Sigmoid colon (tissue), 6 donors: ENCODE measurements at regions not wholly inside any gene's neighbourhood (a gene's known extent, or its start where the extent isn't known, plus 50 kb on each side); places are given as distances from the start of the nearest gene placed in this dataset.

ENCODE experiments used
- DNase-seq: peaks from one replicate; pipeline ENCODE4 v3.0.0-alpha.2; 2019
- H3K27ac ChIP-seq, 4 donors: fragments of 200-600 bp; sonication (generic); one replicate each; pipeline ENCODE4 v1.5.1; 2016 to 2019; ENCODE audit warnings: mild to moderate bottlenecking in 1 of 4
- H3K27me3 ChIP-seq, 3 donors: fragments of 200-600 bp; sonication (generic); one replicate each; pipeline ENCODE4 v1.5.1; 2019; ENCODE audit warnings: mild to moderate bottlenecking in 1 of 3
- H3K36me3 ChIP-seq, 4 donors: fragments of 200-600 bp; sonication (generic); one replicate each; pipeline ENCODE4 v1.5.1; 2016 to 2019
- H3K4me1 ChIP-seq, 4 donors: fragments of 200-600 bp; sonication (generic); one replicate each; pipeline ENCODE4 v1.5.1; 2017 to 2019
- H3K4me3 ChIP-seq, 4 donors: fragments of 200-600 bp; sonication (generic); one replicate each; pipeline ENCODE4 v1.5.1; 2017 to 2019; ENCODE audit warnings: mild to moderate bottlenecking in 2 of 4, moderate library complexity in 1 of 4
- H3K9me3 ChIP-seq, 4 donors: fragments of 200-600 bp in 3 of 4; sonication (generic) in 3 of 4; one replicate each; pipeline versions ENCODE4 v1.5.1 to v1.6.1; 2013 to 2019
- EP300 ChIP-seq, 4 donors: sonication (generic); formaldehyde crosslinking; IDR thresholded peaks; one replicate each; pipeline ENCODE4 v1.6.1; 2017; ENCODE audit warnings: antibody characterized with exemption in 4 of 4
- POLR2A ChIP-seq, 2 donors: fragments of 450-650 bp; IDR thresholded peaks; one replicate each; pipeline ENCODE4 v1.6.1; 2016; ENCODE audit warnings: antibody characterized with exemption in 2 of 2, mild to moderate bottlenecking in 2 of 2, moderate library complexity in 2 of 2
- POLR2AphosphoS5 ChIP-seq, 4 donors: sonication (generic); formaldehyde crosslinking; IDR thresholded peaks; one replicate each; pipeline ENCODE4 v1.6.1; 2017; ENCODE audit warnings: antibody characterized with exemption in 4 of 4
- WGBS, 2 donors: extraction: QIAGEN DNeasy Blood & Tissue Kit; methylation state at CpG; one replicate each; pipeline ENCODE4 v1.1.7; 2013; 5-methylcytosine and 5-hydroxymethylcytosine counted together
- intact Hi-C: fragments of 100-400 bp; cut with DNase I; formaldehyde crosslinking; loops from one replicate; pipeline ENCODE4 v1.15.1; 2023
- TF ChIP-seq, protein P1 (sequence below), 4 experiments: fragments of 450-650 bp in 3 of 4; fragments of 200-600 bp in 1 of 4; IDR thresholded peaks; one replicate each; pipeline ENCODE4 v1.5.1; 2016 to 2019; ENCODE audit warnings: antibody characterized with exemption in 4 of 4, mild to moderate bottlenecking in 3 of 4, moderate library complexity in 2 of 4
- donor health status: healthy with polysubstance abuse.
- donor health status: healthy.

- TF ChIP-seq POLR2AphosphoS5 (IDR thresholded peaks at IDR 0.05) (no peak), EP300 (IDR thresholded peaks at IDR 0.05) (no peak), POLR2A (IDR thresholded peaks at IDR 0.05) (no peak)
- TF ChIP-seq, protein P1, sequence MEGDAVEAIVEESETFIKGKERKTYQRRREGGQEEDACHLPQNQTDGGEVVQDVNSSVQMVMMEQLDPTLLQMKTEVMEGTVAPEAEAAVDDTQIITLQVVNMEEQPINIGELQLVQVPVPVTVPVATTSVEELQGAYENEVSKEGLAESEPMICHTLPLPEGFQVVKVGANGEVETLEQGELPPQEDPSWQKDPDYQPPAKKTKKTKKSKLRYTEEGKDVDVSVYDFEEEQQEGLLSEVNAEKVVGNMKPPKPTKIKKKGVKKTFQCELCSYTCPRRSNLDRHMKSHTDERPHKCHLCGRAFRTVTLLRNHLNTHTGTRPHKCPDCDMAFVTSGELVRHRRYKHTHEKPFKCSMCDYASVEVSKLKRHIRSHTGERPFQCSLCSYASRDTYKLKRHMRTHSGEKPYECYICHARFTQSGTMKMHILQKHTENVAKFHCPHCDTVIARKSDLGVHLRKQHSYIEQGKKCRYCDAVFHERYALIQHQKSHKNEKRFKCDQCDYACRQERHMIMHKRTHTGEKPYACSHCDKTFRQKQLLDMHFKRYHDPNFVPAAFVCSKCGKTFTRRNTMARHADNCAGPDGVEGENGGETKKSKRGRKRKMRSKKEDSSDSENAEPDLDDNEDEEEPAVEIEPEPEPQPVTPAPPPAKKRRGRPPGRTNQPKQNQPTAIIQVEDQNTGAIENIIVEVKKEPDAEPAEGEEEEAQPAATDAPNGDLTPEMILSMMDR (IDR thresholded peaks at IDR 0.05) = no peak
- no peaks in the 10 kb centered on the region for H3K36me3 ChIP-seq
- no peak for DNase-seq
- no peaks in the 10 kb centered on the region for H3K9me3 ChIP-seq
- 84 to 92% methylated on average over 5 of the region's 5 CpGs for WGBS, 2 donors
- intact Hi-C loops = no loop called here
- no peaks in the 10 kb centered on the region for H3K27me3 ChIP-seq
- no peak overlapping the region for H3K4me3 ChIP-seq
- H3K27ac ChIP-seq = no peak overlapping the region
- H3K4me1 ChIP-seq = peaks cover 0 to 10% (median 0%) of the 10 kb centered on the region in 4 donors
Measured at GRCh38 chr9:95736370-95736769, 139.1 kb upstream of the ERCC6L2 start.

DNA sequence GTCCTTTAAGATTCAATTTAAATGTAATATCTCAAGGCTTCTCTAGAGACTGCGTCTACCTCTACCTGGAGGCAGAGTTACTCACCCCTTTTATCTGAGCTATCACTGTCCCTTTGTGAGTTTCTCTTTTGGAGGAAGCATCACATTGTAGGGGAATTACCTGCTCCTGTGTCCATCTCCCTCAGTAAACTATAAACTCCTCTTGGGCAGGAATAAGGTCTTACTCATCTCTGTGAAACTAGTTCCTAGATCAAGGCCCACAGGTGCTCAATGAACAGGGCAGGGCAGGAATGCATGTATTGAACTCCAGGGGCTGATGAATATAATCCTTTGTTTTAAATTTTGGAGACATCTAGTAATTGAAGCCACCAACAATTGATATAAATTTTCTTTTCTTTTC lies 139.8 kb upstream of the ERCC6L2 start:
- DNase-seq = no peak
- 86 to 90% methylated on average over 1 of the region's 1 CpG for WGBS, 2 donors
- no peaks in the 10 kb centered on the region for H3K36me3 ChIP-seq
- H3K4me1 ChIP-seq = peaks cover 0 to 10% (median 0%) of the 10 kb centered on the region in 4 donors
- no peak overlapping the region for H3K27ac ChIP-seq
- H3K9me3 ChIP-seq = no peaks in the 10 kb centered on the region
- no peak for TF ChIP-seq POLR2AphosphoS5 (IDR thresholded peaks at IDR 0.05)
- TF ChIP-seq, protein P1 (IDR thresholded peaks at IDR 0.05) = no peak
- TF ChIP-seq EP300 (IDR thresholded peaks at IDR 0.05) = no peak
- TF ChIP-seq POLR2A (IDR thresholded peaks at IDR 0.05) = no peak
- no peaks in the 10 kb centered on the region for H3K27me3 ChIP-seq
- no peak overlapping the region for H3K4me3 ChIP-seq
- intact Hi-C loops = no loop called here

GRCh38 chr9:95733741-95734666 lies 141.5 kb upstream of the ERCC6L2 start:
- no peaks in the 10 kb centered on the region for H3K27me3 ChIP-seq
- intact Hi-C loops = no loop called here
- H3K9me3 ChIP-seq = no peaks in the 10 kb centered on the region
- no peaks in the 10 kb centered on the region for H3K36me3 ChIP-seq
- H3K4me1 ChIP-seq = peaks cover 0 to 10% (median 0%) of the 10 kb centered on the region in 4 donors
- 82 to 87% methylated on average over 12 of the region's 12 CpGs for WGBS, 2 donors
- no peak for DNase-seq
- TF ChIP-seq, protein P1 (IDR thresholded peaks at IDR 0.05) = no peak
- TF ChIP-seq POLR2AphosphoS5 (IDR thresholded peaks at IDR 0.05) (no peak), EP300 (IDR thresholded peaks at IDR 0.05) (no peak), POLR2A (IDR thresholded peaks at IDR 0.05) (no peak)
- no peak overlapping the region for H3K27ac ChIP-seq
- H3K4me3 ChIP-seq = no peak overlapping the region

DNA sequence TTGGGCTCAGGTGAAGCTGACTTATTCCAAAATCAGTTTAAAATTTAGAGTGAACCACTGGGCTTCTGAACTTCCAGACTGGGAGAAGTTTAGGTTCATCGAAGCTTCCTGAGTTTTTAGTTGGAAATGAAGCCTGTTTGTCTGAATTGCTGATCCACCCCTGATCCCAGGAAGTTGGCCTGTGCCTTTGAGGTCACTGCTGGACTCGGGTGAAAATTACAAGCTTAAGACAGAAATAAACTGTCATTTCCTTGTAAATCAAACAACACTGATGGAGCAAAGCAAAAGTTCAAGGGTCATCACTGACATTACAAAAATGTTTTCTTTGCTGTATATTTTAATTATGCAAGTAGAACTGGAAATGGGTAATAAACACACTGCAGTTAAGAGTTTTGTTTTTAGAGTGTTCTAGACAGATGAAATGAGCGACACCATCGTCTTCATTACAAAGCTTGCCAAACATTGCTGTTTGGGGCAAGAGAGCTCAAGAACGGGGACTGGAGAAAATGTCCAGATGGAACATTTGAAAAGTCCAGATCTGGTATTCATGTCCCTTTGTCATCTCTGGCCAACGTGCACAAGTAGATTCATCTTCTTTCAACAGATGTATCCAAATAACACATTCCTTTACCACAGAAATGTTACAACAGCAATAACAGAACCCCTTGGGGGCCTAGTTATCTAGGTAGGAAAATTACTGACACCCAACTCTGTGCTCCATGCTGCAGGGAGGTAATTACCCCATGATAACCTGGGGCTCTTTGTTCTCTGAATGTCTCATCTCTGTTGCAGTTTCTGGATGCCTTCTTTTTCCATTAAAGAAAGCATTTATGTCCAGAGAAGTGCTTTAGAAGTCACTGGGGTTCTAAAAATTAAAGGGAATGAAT lies 142.4 kb upstream of the ERCC6L2 start:
- Histone ChIP-seq H3K27me3 (no peaks in the 10 kb centered on the region), H3K4me3 (no peak overlapping the region), H3K4me1 (peaks cover 0 to 10% (median 0%) of the 10 kb centered on the region in 4 donors), H3K9me3 (no peaks in the 10 kb centered on the region), H3K27ac (peak overlapping the region in 1 of 4 donors; percentile 43), H3K36me3 (no peaks in the 10 kb centered on the region)
- TF ChIP-seq, protein P1 (IDR thresholded peaks at IDR 0.05) = no peak
- TF ChIP-seq POLR2A (IDR thresholded peaks at IDR 0.05) (no peak), EP300 (IDR thresholded peaks at IDR 0.05) (no peak), POLR2AphosphoS5 (IDR thresholded peaks at IDR 0.05) (peak in 1 of 4 donors; percentile 24)
- no peak for DNase-seq
- intact Hi-C loops = no loop called here
- WGBS, 2 donors = 34 to 65% methylated on average over 6 of the region's 6 CpGs
